ENCODE measurements at regions not wholly inside any gene's neighbourhood (a gene's known extent, or its start where the extent isn't known, plus 50 kb on each side); places are given as distances from the start of the nearest gene placed in this dataset.

DNA sequence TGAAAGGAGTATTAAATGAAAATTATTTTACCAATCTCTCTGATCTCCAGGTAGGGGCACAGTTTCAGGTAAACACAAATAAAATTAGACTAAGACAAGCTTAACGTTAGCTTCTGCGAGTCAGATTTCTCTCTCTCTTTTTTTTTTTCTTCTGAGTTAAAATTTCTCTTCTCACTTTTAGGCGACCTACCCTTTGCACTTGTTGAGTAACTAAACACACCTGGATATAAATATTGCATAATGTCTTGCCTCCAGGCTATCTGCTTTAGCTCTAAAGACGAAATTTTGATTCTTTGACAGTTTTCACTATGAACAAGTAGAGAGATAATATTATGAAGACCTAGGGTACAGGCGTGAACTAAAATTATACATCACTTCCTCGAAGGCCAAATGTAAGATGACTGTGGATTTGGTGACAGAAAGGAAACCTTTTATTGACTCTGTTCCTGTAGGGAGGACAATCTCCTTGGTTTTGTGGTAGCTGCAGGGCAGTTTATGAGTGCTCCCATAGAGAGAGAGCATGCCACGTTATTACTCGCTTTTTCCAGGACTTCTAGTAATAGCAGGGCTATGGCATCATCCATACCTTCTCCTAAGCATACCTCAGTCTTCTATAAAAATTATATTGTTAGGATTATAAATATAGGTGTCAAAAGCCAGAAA is 303.8 kb upstream of the NEGR1 start (continued):
- TF ChIP-seq, protein P1, sequence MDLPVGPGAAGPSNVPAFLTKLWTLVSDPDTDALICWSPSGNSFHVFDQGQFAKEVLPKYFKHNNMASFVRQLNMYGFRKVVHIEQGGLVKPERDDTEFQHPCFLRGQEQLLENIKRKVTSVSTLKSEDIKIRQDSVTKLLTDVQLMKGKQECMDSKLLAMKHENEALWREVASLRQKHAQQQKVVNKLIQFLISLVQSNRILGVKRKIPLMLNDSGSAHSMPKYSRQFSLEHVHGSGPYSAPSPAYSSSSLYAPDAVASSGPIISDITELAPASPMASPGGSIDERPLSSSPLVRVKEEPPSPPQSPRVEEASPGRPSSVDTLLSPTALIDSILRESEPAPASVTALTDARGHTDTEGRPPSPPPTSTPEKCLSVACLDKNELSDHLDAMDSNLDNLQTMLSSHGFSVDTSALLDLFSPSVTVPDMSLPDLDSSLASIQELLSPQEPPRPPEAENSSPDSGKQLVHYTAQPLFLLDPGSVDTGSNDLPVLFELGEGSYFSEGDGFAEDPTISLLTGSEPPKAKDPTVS (IDR thresholded peaks at IDR 0.05; ENCODE audit: low read depth, low read length): no peak
- TF ChIP-seq TBL1XR1 (IDR thresholded peaks at IDR 0.05; ENCODE audit: low read depth, low read length) (no peak), MYB (IDR thresholded peaks at IDR 0.05; ENCODE audit: borderline replicate concordance, low read depth, low read length) (no peak), ZNF274 (IDR thresholded peaks at IDR 0.05; ENCODE audit: insufficient read depth, insufficient read length) (no peak), TARDBP (IDR thresholded peaks at IDR 0.05; ENCODE audit: borderline replicate concordance) (no peak)
- TF ChIP-seq, protein P2, sequence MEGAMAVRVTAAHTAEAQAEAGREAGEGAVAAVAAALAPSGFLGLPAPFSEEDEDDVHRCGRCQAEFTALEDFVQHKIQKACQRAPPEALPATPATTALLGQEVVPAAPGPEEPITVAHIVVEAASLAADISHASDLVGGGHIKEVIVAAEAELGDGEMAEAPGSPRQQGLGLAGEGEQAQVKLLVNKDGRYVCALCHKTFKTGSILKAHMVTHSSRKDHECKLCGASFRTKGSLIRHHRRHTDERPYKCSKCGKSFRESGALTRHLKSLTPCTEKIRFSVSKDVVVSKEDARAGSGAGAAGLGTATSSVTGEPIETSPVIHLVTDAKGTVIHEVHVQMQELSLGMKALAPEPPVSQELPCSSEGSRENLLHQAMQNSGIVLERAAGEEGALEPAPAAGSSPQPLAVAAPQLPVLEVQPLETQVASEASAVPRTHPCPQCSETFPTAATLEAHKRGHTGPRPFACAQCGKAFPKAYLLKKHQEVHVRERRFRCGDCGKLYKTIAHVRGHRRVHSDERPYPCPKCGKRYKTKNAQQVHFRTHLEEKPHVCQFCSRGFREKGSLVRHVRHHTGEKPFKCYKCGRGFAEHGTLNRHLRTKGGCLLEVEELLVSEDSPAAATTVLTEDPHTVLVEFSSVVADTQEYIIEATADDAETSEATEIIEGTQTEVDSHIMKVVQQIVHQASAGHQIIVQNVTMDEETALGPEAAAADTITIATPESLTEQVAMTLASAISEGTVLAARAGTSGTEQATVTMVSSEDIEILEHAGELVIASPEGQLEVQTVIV (IDR thresholded peaks at IDR 0.05; ENCODE audit: borderline replicate concordance, partially characterized antibody): no peak

DNA sequence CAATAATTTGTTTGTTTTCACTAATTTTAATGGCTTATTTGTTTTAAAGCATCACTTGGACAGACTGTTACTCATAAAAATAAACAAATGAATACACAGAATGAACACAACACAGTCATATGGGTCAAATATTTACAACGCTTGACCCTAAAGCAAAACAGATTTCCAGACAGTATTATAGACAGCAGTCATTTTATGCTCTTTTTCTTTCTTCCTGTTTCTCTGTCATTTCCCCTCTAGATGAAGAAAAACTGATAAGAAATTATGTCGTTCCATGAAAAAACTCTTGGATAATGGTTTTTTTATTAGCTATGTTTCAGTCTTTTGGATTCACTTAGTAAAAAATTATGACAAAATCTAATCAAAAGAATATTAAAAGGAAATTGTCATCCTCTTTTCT is 297.3 kb upstream of the NEGR1 start:
- no peaks in the 10 kb centered on the region for H3K36me3 ChIP-seq (ENCODE audit: control insufficient read depth in 2 of 2, insufficient read depth in 2 of 2, low read length in 1 of 2)
- no peak overlapping the region for H3K9ac ChIP-seq (ENCODE audit: control insufficient read depth, insufficient read depth, low read length)
- ChIA-PET SMC1A (ENCODE audit: uncharacterized antibody, unreplicated experiment) (no interaction called here), CTCF (no interaction called here), RAD21 (ENCODE audit: unreplicated experiment) (no interaction called here), POLR2A (no interaction called here)
- no peaks in the 10 kb centered on the region for H3K9me3 ChIP-seq (replicated peaks; ENCODE audit: control insufficient read depth, insufficient read depth, low read length)
- FAIRE-seq (no peak), ATAC-seq (no peak), DNase-seq (ENCODE audit: low read depth, low spot score) (no peak)
- H3K4me2 ChIP-seq (ENCODE audit: control insufficient read depth, insufficient read depth): no peak overlapping the region
- H3K27me3 ChIP-seq (replicated peaks in 1 of 2; ENCODE audit: control insufficient read depth in 2 of 2, insufficient read depth in 2 of 2, low read length in 1 of 2): no peaks in the 10 kb centered on the region
- H4K20me1 ChIP-seq (ENCODE audit: control insufficient read depth, insufficient read depth): no peaks in the 10 kb centered on the region
- no peaks in the 10 kb centered on the region for H3K79me2 ChIP-seq (ENCODE audit: control insufficient read depth, insufficient read depth, low read length)
- no TSS peak for BruUV-seq (replicated peaks)
- in situ Hi-C loops (cut with MboI) (no loop called here), intact Hi-C loops (cut with micrococcal nuclease; ENCODE audit: unreplicated experiment) (no loop called here)
- WGBS (ENCODE audit: insufficient coverage, insufficient replicate concordance, low lambda C conversion rate, missing lambda C conversion rate): 25% methylated on average over 2 of the region's 2 CpGs
- H2AFZ ChIP-seq (ENCODE audit: control insufficient read depth, low read depth, low read length): no peak overlapping the region
- no peak overlapping the region for H3K4me3 ChIP-seq
- no peak overlapping the region for H3K27ac ChIP-seq (ENCODE audit: control insufficient read depth, insufficient read depth)
- no peaks in the 10 kb centered on the region for H3K4me1 ChIP-seq (ENCODE audit: control insufficient read depth, insufficient read depth, low read length)
- no peak for TF ChIP-seq SRF (IDR thresholded peaks at IDR 0.05; ENCODE audit: low read depth in 2 of 2, low read length in 2 of 2)
- no peak for TF ChIP-seq MXI1 (IDR thresholded peaks at IDR 0.05; ENCODE audit: low read depth, low read length)
- TF ChIP-seq RCOR1 (conservative IDR thresholded peaks at IDR 0.05; ENCODE audit: low read depth, low read length): no peak
- TF ChIP-seq, protein P3, sequence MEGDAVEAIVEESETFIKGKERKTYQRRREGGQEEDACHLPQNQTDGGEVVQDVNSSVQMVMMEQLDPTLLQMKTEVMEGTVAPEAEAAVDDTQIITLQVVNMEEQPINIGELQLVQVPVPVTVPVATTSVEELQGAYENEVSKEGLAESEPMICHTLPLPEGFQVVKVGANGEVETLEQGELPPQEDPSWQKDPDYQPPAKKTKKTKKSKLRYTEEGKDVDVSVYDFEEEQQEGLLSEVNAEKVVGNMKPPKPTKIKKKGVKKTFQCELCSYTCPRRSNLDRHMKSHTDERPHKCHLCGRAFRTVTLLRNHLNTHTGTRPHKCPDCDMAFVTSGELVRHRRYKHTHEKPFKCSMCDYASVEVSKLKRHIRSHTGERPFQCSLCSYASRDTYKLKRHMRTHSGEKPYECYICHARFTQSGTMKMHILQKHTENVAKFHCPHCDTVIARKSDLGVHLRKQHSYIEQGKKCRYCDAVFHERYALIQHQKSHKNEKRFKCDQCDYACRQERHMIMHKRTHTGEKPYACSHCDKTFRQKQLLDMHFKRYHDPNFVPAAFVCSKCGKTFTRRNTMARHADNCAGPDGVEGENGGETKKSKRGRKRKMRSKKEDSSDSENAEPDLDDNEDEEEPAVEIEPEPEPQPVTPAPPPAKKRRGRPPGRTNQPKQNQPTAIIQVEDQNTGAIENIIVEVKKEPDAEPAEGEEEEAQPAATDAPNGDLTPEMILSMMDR (IDR thresholded peaks at IDR 0.05 in 2 of 3, conservative IDR thresholded peaks at IDR 0.05 in 1 of 3; ENCODE audit: control insufficient read depth in 2 of 3, extremely low read depth in 1 of 3, insufficient read depth in 1 of 3, low read depth in 3 of 3, low read length in 3 of 3): no peak
- TF ChIP-seq EP300 (IDR thresholded peaks at IDR 0.05; ENCODE audit: borderline replicate concordance in 1 of 2, control insufficient read depth in 1 of 2, low read depth in 2 of 2, low read length in 2 of 2): no peak
- no peak for TF ChIP-seq SIN3A (IDR thresholded peaks at IDR 0.05; ENCODE audit: low read depth, low read length)
- TF ChIP-seq NFYB (IDR thresholded peaks at IDR 0.05; ENCODE audit: insufficient read depth, low read depth, low read length): no peak
- TF ChIP-seq STAT1 (conservative IDR thresholded peaks at IDR 0.05): no peak
- TF ChIP-seq SMC3 (IDR thresholded peaks at IDR 0.05; ENCODE audit: borderline replicate concordance, low read length): no peak
- TF ChIP-seq IRF4 (IDR thresholded peaks at IDR 0.05; ENCODE audit: low read depth, low read length): no peak
- no peak for TF ChIP-seq MTA3 (IDR thresholded peaks at IDR 0.05; ENCODE audit: borderline replicate concordance, low read length)
